NCI-H128 (cell line): ENCODE measurements at regions not wholly inside any gene's neighbourhood (a gene's known extent, or its start where the extent isn't known, plus 50 kb on each side); places are given as distances from the start of the nearest gene placed in this dataset.

Experiments used
- DNase-seq: peaks from one replicate; lab custom pipeline; 2025; ENCODE audit not compliant: unreplicated experiment; lab: John Stamatoyannopoulos, UW

DNA sequence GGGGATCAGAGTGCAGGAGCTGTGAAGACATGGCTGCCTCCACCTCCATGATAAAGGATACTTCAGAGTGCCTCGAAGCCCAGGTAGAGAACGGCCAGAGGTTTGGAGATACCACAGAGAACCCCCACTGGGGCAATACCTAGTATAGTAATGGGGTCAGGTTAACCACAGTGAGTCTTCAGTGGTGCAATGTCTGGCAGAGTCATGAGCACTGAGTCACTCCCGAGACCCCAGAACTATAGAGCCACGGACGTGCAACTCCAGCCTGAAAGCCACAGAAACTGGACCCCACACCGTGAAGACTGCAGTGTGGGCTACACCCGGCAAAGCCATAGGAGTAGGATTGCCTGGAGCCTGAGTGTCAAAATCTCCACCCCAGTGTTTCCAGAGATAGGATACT is 746.6 kb downstream of the CBLN2 start:
- DNase-seq, result no peak

DNA sequence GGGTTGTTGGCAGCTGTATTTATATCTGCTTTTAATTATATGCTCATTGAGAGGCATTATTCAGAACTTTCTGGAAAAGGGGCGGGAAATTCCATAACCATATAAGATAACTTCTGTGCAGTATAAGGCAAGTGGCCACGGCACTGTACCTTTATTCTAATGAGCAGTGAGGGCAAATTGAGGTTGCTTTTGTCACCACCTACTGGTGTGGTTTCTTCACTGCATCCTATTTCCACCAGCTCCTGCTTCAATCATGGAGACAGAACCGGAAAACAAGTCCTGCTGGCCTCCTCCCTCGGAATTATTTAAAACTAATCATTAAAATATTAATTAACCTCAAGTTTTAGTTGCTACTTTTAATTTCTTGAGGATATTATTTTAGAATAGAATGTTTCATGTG is 759.4 kb downstream of the CBLN2 start:
- no peak for DNase-seq

DNA sequence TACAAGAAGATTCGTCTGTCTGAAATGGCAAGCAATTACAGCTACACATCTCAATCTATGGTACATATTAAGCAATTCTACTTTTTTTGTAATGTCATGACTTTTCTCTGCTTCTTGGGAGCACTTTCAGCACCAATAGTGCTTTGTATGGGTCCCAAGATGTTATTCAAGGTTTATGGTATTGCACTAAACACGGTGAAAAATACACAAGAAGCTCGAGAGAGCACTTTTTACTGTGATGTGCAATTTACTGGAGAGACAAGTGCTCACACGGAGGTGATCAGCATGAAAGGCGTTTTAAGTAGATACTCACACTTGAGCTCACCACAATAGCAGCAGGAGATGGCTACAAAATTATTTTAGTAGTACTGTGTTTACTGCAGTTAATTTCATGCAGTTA is 783.6 kb downstream of the CBLN2 start:
- peak; percentile 56 for DNase-seq

DNA sequence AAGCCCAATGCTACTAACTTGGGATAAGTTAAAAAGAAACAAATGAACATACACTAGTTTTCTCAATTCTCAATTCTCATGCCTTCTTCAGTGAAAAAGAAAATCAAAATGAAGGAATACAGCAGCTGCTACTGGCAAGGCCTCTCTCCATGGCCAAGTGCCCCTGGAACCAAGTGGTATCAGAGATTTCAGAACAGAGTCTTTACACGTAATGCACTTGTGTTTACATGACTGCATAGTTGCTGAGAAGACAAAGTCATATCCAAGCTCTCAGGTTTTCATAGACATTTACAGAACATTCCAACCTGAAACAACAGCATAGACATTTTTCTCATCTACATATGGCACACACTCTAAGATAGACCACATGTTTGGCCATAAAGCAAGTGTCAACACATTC is 789.9 kb downstream of the CBLN2 start:
- no peak for DNase-seq

GRCh38 chr18:71743634-71744033 is 800.5 kb downstream of the CBLN2 start:
- DNase-seq, result no peak

DNA sequence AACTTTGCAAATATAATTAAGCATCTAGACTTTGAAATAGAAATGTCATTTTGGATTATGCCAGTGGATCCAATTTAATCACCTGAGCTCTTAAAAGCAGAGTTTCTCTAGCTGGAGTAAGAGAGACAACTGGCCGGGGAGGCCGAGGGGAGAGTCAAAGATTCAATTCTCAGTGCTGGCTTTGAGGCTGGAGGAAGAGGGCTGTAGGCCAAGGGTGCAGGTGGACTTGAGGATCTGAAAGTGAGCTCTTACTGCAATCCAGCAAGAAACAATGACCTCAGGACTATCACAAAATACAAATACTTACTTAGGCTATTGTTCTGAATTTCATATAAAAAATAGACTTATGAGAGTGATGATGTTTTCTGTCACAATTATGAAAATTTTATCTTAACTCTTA is 814.5 kb downstream of the CBLN2 start:
- no peak for DNase-seq

- DNase-seq, result no peak
Measured at GRCh38 chr18:71727909-71728308, 816.2 kb downstream of the CBLN2 start.

DNA sequence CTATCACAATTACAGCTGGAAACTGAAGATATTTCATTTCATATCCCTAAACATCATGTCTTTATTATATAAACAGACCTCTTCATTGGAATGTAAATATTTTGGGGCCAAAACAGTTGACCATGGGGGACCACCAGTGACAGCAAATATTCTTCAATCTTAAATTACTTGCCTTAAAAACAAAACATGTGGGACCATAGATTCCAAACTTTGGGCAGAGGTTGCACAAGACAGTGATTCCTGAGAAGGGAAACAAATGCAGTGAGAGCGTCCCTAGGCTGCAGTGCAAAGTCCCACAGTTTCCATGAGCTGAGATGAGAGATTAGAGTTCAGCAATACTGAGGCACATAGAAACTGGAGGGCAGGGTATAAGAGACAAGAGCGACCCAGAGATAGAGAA is 818.9 kb downstream of the CBLN2 start:
- DNase-seq, result no peak

DNA sequence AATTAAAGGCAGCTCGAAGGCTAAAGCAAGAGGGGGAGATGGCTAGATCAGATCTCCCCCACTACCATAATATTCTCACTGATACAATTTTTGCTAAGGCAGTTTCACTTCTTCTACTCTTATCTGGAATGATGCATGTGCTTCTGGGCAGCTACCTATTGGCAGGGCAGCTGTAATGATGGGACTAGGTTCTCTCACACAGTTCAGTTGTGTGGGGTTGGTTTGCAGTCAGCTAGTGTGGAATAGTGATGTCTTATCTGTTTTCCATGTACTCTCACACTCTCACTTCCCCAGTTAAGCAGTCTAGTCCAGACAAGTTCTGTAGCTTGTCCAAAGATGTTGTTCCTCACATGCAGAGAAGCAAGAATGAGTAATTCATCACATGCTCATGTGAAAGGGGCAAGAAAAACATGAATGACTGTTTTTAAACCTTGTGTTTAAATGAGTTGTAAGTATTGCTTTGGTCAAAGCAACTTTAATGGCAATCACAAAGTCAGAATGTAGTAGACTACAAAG is 836.1 kb downstream of the CBLN2 start:
- no peak for DNase-seq

DNA sequence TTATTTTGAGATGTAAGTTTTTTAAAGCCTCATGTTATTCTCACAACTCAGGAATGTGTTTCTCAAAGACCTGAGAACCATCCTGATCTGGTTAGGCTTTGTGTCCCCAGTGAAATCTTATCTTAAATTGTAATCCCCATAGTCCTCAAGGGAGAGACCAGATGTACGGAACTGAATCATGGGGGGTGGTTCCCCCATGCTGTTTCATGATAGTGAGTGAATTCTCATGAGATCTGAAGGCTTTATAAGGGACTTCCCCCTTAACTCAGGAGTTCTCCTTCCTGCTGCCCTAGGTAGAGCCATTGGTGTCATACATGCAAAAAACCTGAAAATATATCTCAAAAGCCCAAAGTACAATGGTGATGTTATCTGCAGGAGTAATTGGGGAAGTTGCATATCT is 836.7 kb downstream of the CBLN2 start:
- DNase-seq, result no peak

DNA sequence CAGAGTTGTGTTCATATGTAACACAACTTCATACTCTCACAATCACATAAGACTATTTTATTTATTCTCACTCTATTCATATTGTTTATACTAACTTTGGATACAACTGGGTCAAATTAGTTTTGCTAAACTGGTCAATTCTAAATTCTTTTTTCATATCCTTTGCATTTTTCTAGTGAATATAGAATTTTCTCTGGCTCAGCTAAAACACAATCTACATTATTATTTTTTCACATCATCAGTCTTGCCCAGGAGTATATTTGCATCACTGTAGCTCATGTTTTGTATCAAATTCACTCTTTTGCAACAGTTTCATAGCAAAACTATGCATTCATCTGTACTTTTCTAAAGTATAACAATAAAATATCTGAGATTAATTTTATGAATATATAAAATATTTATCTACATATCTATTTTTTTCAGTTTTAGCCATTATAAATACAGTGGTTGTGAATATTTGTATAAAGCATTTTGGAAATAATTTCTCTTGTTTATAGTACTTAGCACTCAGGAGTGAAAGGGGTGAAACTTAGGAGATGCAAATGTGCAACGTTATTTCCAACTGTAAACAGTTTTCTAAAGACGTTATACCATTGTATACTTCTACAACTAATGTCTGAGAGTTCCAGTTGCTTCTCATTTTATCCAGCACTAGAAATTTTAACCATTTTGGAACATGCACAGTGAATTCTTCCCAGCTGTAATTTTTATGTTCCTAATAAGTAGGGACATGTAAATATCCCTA is 854.6 kb downstream of the CBLN2 start:
- DNase-seq, result no peak

GRCh38 chr18:71682591-71682990 is 861.6 kb downstream of the CBLN2 start:
- DNase-seq, result no peak

DNA sequence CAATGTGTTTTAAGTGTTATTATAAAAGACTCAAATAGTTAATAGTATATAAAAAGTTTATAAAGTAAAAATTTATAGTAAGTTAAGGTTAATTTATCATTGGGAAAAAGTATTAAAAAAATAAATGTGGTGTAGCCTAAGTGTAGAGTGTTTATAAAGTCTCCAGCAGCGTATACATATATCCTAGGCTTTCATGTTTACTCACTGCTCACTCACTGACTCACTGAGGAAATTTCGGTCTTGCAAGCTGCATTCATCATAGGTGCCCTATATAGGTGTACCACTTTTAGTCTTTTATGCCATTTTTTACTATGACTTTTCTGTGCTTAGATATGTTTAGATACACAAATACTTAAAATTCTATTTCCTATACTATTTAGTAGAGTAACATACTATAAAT is 866.0 kb downstream of the CBLN2 start:
- DNase-seq, result no peak

GRCh38 chr18:71673954-71674353 is 870.2 kb downstream of the CBLN2 start:
- no peak for DNase-seq

GRCh38 chr18:71673498-71673897 is 870.6 kb downstream of the CBLN2 start:
- DNase-seq, result no peak

DNA sequence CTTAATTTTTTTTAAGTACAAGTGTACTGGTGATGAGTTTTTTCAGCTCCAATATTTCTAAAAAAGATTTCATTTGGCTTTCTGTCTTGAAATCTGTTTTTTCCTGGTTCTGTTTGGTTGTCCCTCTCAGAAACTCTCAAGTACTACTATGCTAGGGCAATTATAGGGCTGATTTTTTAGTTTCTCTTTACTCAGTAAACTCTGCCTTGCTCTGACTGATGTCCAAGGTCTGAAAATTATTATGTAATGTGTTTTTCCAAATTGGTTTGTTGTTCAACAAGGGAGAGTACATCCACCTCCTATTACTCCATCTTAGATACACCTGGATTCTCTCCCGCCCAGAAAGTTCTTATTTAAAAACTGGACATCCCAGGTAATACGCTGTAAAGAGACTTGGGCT is 877.7 kb downstream of the CBLN2 start:
- DNase-seq, result no peak

DNA sequence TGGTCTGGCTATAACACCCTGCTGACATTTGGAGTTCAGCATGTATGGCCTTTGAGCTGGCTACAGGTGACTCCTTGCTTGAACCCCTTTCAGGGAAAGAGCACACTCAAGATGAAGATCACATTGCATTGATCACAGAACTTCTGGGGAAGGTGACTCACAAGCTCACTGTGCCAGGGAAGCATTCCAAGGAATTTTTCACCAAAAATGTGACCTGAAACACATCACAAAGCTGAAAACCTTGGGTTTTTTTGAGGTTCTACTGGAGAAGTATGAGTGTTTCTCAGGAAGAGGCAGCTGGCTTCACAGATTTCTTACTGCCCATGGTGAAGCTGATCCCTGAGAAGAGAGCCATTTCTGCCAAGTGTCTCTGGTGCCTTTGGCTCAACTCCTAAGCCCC is 879.0 kb downstream of the CBLN2 start:
- no peak for DNase-seq

DNA sequence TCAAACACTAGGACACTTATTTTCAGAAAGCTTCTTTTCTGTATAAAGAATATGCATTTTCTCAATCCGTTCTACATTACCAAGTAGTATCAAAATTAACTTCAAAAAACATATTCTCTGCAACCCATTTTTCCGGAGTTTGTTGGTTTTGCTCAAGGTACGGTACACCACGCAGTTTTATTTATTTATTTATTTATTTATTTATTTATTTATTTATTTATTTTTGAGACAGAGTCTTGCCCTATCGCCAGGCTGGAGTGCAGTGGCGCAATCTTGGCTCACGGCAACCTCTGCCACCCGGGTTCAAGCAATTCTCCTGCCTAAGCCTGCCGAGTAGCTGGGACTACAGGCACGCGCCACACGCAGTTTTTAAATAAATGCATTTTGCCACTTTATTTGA is 900.3 kb downstream of the CBLN2 start:
- DNase-seq, result no peak

- DNase-seq, result no peak
Measured at GRCh38 chr18:71630696-71631095, 913.4 kb downstream of the CBLN2 start.

DNA sequence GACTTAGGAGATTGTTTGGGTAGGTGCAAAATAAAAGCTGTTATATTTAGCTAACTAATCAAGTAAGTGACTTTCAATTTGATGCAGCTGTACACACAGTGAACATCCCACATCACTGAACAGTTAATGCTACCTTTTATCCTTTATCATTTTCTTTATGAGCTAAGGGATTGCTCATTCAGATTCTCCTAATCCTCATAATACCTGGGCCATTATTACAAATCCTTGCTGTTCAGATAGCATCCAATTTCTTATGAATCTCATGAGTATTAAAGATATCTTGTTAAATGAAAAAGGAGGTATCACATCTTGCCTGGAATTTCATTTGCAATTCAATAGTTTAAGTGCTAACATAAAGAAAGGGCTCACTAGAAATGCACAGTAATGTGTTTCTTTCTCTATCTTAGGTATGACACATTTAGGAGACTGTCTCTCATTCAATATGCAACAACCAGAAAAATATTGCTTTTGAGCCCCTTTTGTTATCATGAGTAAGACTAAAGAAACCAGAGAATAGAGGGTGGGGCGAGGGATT is 918.5 kb downstream of the CBLN2 start:
- DNase-seq, result no peak

- no peak for DNase-seq
Measured at GRCh38 chr18:71598374-71598773, 945.8 kb downstream of the CBLN2 start.

DNA sequence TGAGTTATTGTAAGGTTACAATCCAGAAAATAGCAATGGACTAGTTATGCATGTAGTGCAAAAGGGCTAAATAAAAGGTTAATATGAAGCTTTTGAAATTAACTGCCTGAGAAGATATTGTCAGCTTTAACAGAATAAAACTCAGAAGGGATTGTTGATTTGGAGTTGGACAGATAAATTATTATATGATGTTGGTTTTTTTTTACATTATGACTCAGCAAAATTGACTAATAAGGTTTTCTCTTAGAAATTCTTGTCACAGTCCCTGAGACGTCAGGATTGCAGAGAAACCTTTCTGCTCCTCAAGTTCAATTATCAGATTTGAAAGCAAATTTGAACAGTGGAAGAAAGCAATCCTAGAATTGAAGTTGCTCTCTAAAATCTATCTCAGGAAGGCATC is 946.9 kb downstream of the CBLN2 start:
- no peak for DNase-seq

- no peak for DNase-seq
Measured at GRCh38 chr18:71583252-71583651, 960.9 kb downstream of the CBLN2 start.
